AG09309 (cell line): ENCODE measurements at regions not wholly inside any gene's neighbourhood (a gene's known extent, or its start where the extent isn't known, plus 50 kb on each side); places are given as distances from the start of the nearest gene placed in this dataset.

Source experiments
- DNase-seq: peaks from one replicate; pipeline ENCODE4 v3.0.0-alpha.2; 2010; ENCODE audit warnings: low read depth
- H3K4me3 ChIP-seq: 2 replicates; pipeline ENCODE4 v1.5.1; 2011; ENCODE audit warnings: mild to moderate bottlenecking, low read depth, low read length, moderate library complexity; ENCODE audit not compliant: control insufficient read depth
- CTCF ChIP-seq: IDR thresholded peaks from 2 replicates; pipeline ENCODE4 v1.5.1; 2011; ENCODE audit warnings: mild to moderate bottlenecking, low read depth, low read length, inconsistent platforms; ENCODE audit not compliant: insufficient read depth, control insufficient read depth; ENCODE audit errors: missing control alignments

- peak; percentile 89 for DNase-seq
- no peak overlapping the region for H3K4me3 ChIP-seq
- no peak for TF ChIP-seq CTCF
These were observed 388.9 kb downstream of the SPRY1 start for GRCh38 chr4:123785538-123785937.

- H3K4me3 ChIP-seq: no peak overlapping the region
- TF ChIP-seq CTCF: no peak
- no peak for DNase-seq
These were observed 389.7 kb downstream of the SPRY1 start for GRCh38 chr4:123786163-123786915.

GRCh38 chr4:123786920-123787319 lies 390.3 kb downstream of the SPRY1 start:
- no peak overlapping the region for H3K4me3 ChIP-seq
- DNase-seq: no peak
- no peak for TF ChIP-seq CTCF

- no peak for DNase-seq
- H3K4me3 ChIP-seq: no peak overlapping the region
- no peak for TF ChIP-seq CTCF
These were observed 391.0 kb downstream of the SPRY1 start for GRCh38 chr4:123787512-123788080.

GRCh38 chr4:123788577-123788976 lies 392.0 kb downstream of the SPRY1 start:
- DNase-seq: no peak
- no peak overlapping the region for H3K4me3 ChIP-seq
- TF ChIP-seq CTCF: no peak

- no peak for TF ChIP-seq CTCF
- no peak overlapping the region for H3K4me3 ChIP-seq
- no peak for DNase-seq
These were observed 394.1 kb downstream of the SPRY1 start for GRCh38 chr4:123790681-123791080.
